B cell (primary cell): ENCODE measurements at regions not wholly inside any gene's neighbourhood (a gene's known extent, or its start where the extent isn't known, plus 50 kb on each side); places are given as distances from the start of the nearest gene placed in this dataset.

Experiments
- ATAC-seq: fragments of 200-7000 bp; cut with Tn5 transposase; one replicate; pipeline ENCODE4 v1.10.0; 2021; ENCODE audit warnings: low read depth, mild to moderate bottlenecking, moderate number of reproducible peaks, moderate library complexity
- CTCF ChIA-PET: fragments of 350-600 bp; sonication (Branson Sonifier 250); formaldehyde crosslinking; loops from one replicate; lab custom pipeline; 2021; ENCODE audit warnings: antibody characterized with exemption, inconsistent platforms; lab: Charles Lee
- POLR2A ChIA-PET: fragments of 350-600 bp; sonication (Branson Sonifier 250); formaldehyde crosslinking; loops from one replicate; lab custom pipeline; 2021; ENCODE audit warnings: antibody characterized with exemption; lab: Charles Lee
- DNase-seq: peaks from one replicate; pipeline ENCODE4 v3.0.0; 2013
- H2AFZ ChIP-seq: 2 replicates; pipeline ENCODE4 v1.6.1; 2012; ENCODE audit warnings: mild to moderate bottlenecking, low read depth, low read length; ENCODE audit not compliant: insufficient read depth, poor library complexity, severe bottlenecking
- H3K27ac ChIP-seq, 2 donors: 1 replicate in 1 of 2; 2 replicates in 1 of 2; pipeline ENCODE4 v1.5.1; 2012 to 2013; ENCODE audit warnings: low read length in 2 of 2, mild to moderate bottlenecking in 2 of 2, moderate library complexity in 1 of 2
- H3K27me3 ChIP-seq, 4 experiments: fragments of 200-600 bp in 1 of 4; sonication (generic) in 1 of 4; replicated peaks in 1 of 4; 1 replicate in 2 of 4; 2 replicates in 2 of 4; pipeline versions ENCODE4 v1.6.1 to v1.7.0; 2013 to 2016; ENCODE audit warnings: low read length in 3 of 4, mild to moderate bottlenecking in 2 of 4, mixed read lengths in 1 of 4, moderate library complexity in 1 of 4; ENCODE audit not compliant: insufficient read depth in 4 of 4, control insufficient read depth in 3 of 4; ENCODE audit errors: control extremely low read depth in 1 of 4
- H3K36me3 ChIP-seq, 2 experiments: replicated peaks in 1 of 2; 1 replicate in 1 of 2; 2 replicates in 1 of 2; pipeline versions ENCODE4 v1.6.1 to v1.7.1; 2013; ENCODE audit warnings: low read length in 1 of 2; ENCODE audit not compliant: insufficient read depth in 2 of 2, control insufficient read depth in 1 of 2; ENCODE audit errors: control extremely low read depth in 1 of 2, extremely low read depth in 1 of 2
- H3K4me1 ChIP-seq, 2 donors: fragments of 200-600 bp in 1 of 2; sonication (generic) in 1 of 2; 1 replicate in 1 of 2; 2 replicates in 1 of 2; pipeline versions ENCODE4 v1.5.1 to v1.6.1; 2013 to 2017; ENCODE audit warnings: low read length in 2 of 2; ENCODE audit not compliant: control insufficient read depth in 2 of 2, insufficient read depth in 2 of 2
- H3K4me2 ChIP-seq: replicated peaks from 2 replicates; pipeline ENCODE3; 2012; ENCODE audit warnings: mild to moderate bottlenecking, low read depth, low read length; ENCODE audit not compliant: poor library complexity, severe bottlenecking
- H3K4me3 ChIP-seq, 5 experiments: fragments of 200-600 bp in 1 of 5; sonication (generic) in 1 of 5; 1 replicate in 3 of 5; 2 replicates in 2 of 5; pipeline versions ENCODE4 v1.5.1 to v1.7.0; 2011 to 2016; ENCODE audit warnings: low read length in 4 of 5, mild to moderate bottlenecking in 4 of 5, low read depth in 2 of 5, control low read depth in 1 of 5, moderate library complexity in 1 of 5; ENCODE audit not compliant: insufficient read depth in 1 of 5; ENCODE audit errors: control extremely low read depth in 1 of 5, extremely low read depth in 1 of 5
- H3K79me2 ChIP-seq: fragments of 200-600 bp; sonication (generic); one replicate; pipeline ENCODE4 v1.6.0; 2016; ENCODE audit warnings: low read length; ENCODE audit not compliant: control insufficient read depth, insufficient read depth
- H3K9ac ChIP-seq: fragments of 200-600 bp; sonication (generic); 2 replicates; pipeline ENCODE4 v1.6.1; 2017; ENCODE audit warnings: mild to moderate bottlenecking, low read length, moderate library complexity
- H3K9me3 ChIP-seq, 3 donors: one replicate each; pipeline versions ENCODE4 v1.6.1 to v1.7.1; 2013; ENCODE audit warnings: low read length in 2 of 3; ENCODE audit not compliant: control insufficient read depth in 2 of 3, insufficient read depth in 1 of 3; ENCODE audit errors: control extremely low read depth in 1 of 3
- H4K20me1 ChIP-seq: 2 replicates; pipeline ENCODE4 v1.6.0; 2012; ENCODE audit warnings: mild to moderate bottlenecking, low read length; ENCODE audit not compliant: insufficient read depth, control insufficient read depth, poor library complexity, severe bottlenecking
- H3K27ac Mint-ChIP-seq: one replicate; pipeline ENCODE4 v1.8.0; 2021; ENCODE audit warnings: mixed read lengths
- H3K27me3 Mint-ChIP-seq: one replicate; pipeline ENCODE4 v1.8.0; 2021; ENCODE audit warnings: mixed read lengths
- H3K4me1 Mint-ChIP-seq: one replicate; pipeline ENCODE4 v1.8.0; 2021; ENCODE audit warnings: mixed read lengths
- H3K4me3 Mint-ChIP-seq: one replicate; pipeline ENCODE4 v1.8.0; 2021; ENCODE audit warnings: mixed read lengths
- H3K9me3 Mint-ChIP-seq: one replicate; pipeline ENCODE4 v1.8.0; 2022; ENCODE audit warnings: mixed read lengths; ENCODE audit not compliant: insufficient read depth
- CTCF ChIP-seq: fragments of 200-600 bp; IDR thresholded peaks from one replicate; pipeline ENCODE4 v1.8.0; 2022; ENCODE audit warnings: antibody characterized with exemption, mild to moderate bottlenecking
- EZH2 ChIP-seq: IDR thresholded peaks from 2 replicates; pipeline ENCODE4 v1.6.1; 2012; ENCODE audit warnings: borderline replicate concordance, low read depth, mild to moderate bottlenecking, moderate library complexity, low read length; ENCODE audit not compliant: insufficient read depth, poor library complexity, severe bottlenecking
- WGBS: methylation state at CpG from one replicate; pipeline ENCODE4 v1.1.5; 2013; ENCODE audit warnings: missing lambda C conversion rate; ENCODE audit not compliant: insufficient coverage; 5-methylcytosine and 5-hydroxymethylcytosine counted together
- intact Hi-C: fragments of 100-400 bp; cut with micrococcal nuclease; formaldehyde crosslinking; loops from one replicate; pipeline ENCODE4 v1.10.0; 2022

- Histone ChIP-seq H3K4me2 (no peak overlapping the region), H3K9ac (no peak overlapping the region), H3K4me1 (no peaks in the 10 kb centered on the region), H3K36me3 (no peaks in the 10 kb centered on the region), H3K27me3 (peaks cover 0 to 6% (median 0%) of the 10 kb centered on the region in 4 experiments), H3K9me3 (no peaks in the 10 kb centered on the region), H2AFZ (no peak overlapping the region), H3K79me2 (no peaks in the 10 kb centered on the region), H3K27ac (no peak overlapping the region), H4K20me1 (no peaks in the 10 kb centered on the region), H3K4me3 (no peak overlapping the region)
- ChIA-PET CTCF (no interaction called here), POLR2A (no interaction called here)
- no peaks in the 10 kb centered on the region for H3K9me3 Mint-ChIP-seq
- no peak for DNase-seq
- no peak overlapping the region for H3K4me3 Mint-ChIP-seq
- no peaks in the 10 kb centered on the region for H3K27me3 Mint-ChIP-seq
- H3K4me1 Mint-ChIP-seq, result no peaks in the 10 kb centered on the region
- TF ChIP-seq EZH2 (no peak), CTCF (no peak)
- no peak overlapping the region for H3K27ac Mint-ChIP-seq
- WGBS, result no CpG with 5 or more reads among the region's 2 CpGs
- intact Hi-C loops, result no loop called here
- no peak for ATAC-seq
Measured at GRCh38 chr12:65615118-65615517, 209.2 kb upstream of the HMGA2 start.

GRCh38 chr12:65616022-65616421 lies 208.3 kb upstream of the HMGA2 start:
- WGBS, result 92% methylated on average over 1 of the region's 1 CpG
- H3K27me3 ChIP-seq, result peaks cover 0 to 1% (median 0%) of the 10 kb centered on the region in 4 experiments
- no peak overlapping the region for H3K4me3 ChIP-seq
- no peak overlapping the region for H3K9ac ChIP-seq
- Mint-ChIP-seq H3K27me3 (no peaks in the 10 kb centered on the region), H3K9me3 (no peaks in the 10 kb centered on the region), H3K27ac (no peak overlapping the region), H3K4me3 (no peak overlapping the region), H3K4me1 (no peaks in the 10 kb centered on the region)
- H3K36me3 ChIP-seq, result no peaks in the 10 kb centered on the region
- no peaks in the 10 kb centered on the region for H3K79me2 ChIP-seq
- H3K4me1 ChIP-seq, result no peaks in the 10 kb centered on the region
- no peaks in the 10 kb centered on the region for H3K9me3 ChIP-seq
- H3K27ac ChIP-seq, result no peak overlapping the region
- ATAC-seq (no peak), DNase-seq (no peak)
- no peak overlapping the region for H3K4me2 ChIP-seq
- no peaks in the 10 kb centered on the region for H4K20me1 ChIP-seq
- CTCF ChIA-PET, result no interaction called here
- intact Hi-C loops, result no loop called here
- TF ChIP-seq EZH2 (no peak), CTCF (no peak)
- POLR2A ChIA-PET, result no interaction called here
- H2AFZ ChIP-seq, result no peak overlapping the region
